Thyroid gland (tissue), 4 donors: ENCODE measurements at regions not wholly inside any gene's neighbourhood (a gene's known extent, or its start where the extent isn't known, plus 50 kb on each side); places are given as distances from the start of the nearest gene placed in this dataset.

Source experiments
- DNase-seq, 2 donors: peaks; one replicate each; pipeline ENCODE4 v3.0.0-alpha.2; 2019
- H3K27ac ChIP-seq, 3 donors: fragments of 200-600 bp; sonication (generic); 1 replicate in 2 of 3; 2 replicates in 1 of 3; pipeline ENCODE4 v1.5.1; 2016 to 2019; ENCODE audit warnings: mild to moderate bottlenecking in 1 of 3, moderate library complexity in 1 of 3
- H3K27me3 ChIP-seq: fragments of 200-600 bp; sonication (generic); one replicate; pipeline ENCODE4 v1.5.1; 2019
- H3K36me3 ChIP-seq, 2 donors: fragments of 200-600 bp; sonication (generic); one replicate each; pipeline ENCODE4 v1.5.1; 2016 to 2019
- H3K4me1 ChIP-seq, 2 donors: fragments of 200-600 bp; sonication (generic); one replicate each; pipeline ENCODE4 v1.5.1; 2017 to 2019
- H3K4me3 ChIP-seq, 3 donors: fragments of 200-600 bp; sonication (generic); replicated peaks in 1 of 3; 1 replicate in 2 of 3; 2 replicates in 1 of 3; pipeline ENCODE4 v1.5.1; 2016; ENCODE audit warnings: mild to moderate bottlenecking in 1 of 3
- H3K9me3 ChIP-seq: fragments of 200-600 bp; sonication (generic); one replicate; pipeline ENCODE4 v1.5.1; 2017
- POLR2A ChIP-seq, 2 donors: fragments of 450-650 bp; IDR thresholded peaks; one replicate each; pipeline ENCODE4 v1.6.1; 2017; ENCODE audit warnings: antibody characterized with exemption in 2 of 2, mild to moderate bottlenecking in 2 of 2, moderate library complexity in 1 of 2
- WGBS, 2 donors: methylation state at CpG; one replicate each; pipeline ENCODE4 v1.1.5; 2017; 5-methylcytosine and 5-hydroxymethylcytosine counted together
- intact Hi-C: fragments of 100-400 bp; cut with DNase I; formaldehyde crosslinking; loops from one replicate; pipeline ENCODE4 v1.15.1; 2023
- TF ChIP-seq, protein P1 (sequence below), 6 experiments: fragments of 200-600 bp in 3 of 6; fragments of 450-650 bp in 3 of 6; sonication (generic) in 3 of 6; IDR thresholded peaks; one replicate each; pipeline ENCODE4 v1.5.1; 2016 to 2019; ENCODE audit warnings: antibody characterized with exemption in 6 of 6, mild to moderate bottlenecking in 2 of 6, inconsistent platforms in 1 of 6, moderate library complexity in 1 of 6

DNA sequence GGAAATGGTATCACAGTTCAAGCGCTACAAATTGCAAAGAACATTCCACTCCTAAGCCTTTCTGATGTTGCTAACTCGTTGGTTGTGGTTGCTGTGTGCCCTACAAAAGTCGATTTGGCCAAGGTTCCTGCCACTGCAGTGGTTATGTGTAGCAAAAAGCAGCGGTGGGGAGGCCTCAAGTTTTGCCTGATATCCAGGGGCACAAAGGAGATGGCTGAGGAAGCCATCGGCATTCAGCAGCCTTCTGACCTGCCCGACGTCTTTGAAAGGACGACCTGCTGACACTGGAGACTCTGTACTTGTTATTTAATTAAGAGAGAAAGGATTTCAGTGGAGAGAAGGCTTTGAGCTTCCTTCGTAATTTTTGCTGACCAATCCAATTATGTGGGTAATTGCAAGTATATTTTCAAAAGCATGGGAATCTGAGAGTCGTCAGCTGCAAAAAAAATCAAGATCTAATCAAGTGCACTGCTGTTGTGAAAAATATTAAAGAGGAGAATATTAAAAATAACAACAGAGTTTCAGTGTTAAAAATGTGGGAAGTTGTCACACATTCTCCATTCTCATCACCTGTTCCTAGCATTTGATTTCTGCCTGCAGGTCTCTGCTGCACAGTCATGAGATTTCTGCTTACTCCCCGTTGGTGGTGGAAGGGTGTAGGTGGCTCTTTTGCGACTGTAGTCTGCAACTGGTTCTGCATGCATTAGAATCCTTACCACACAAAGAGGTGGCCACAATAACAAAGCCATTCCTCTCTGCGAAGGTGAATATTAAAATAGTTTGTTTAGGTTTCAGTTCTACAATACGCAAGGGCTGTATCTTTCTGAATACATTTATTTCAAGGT lies 319.2 kb downstream of the IRX2 start:
- intact Hi-C loops, result no loop called here
- H3K27ac ChIP-seq, result no peak overlapping the region
- no peaks in the 10 kb centered on the region for H3K27me3 ChIP-seq
- no peaks in the 10 kb centered on the region for H3K36me3 ChIP-seq
- H3K4me3 ChIP-seq, result no peak overlapping the region
- no peaks in the 10 kb centered on the region for H3K4me1 ChIP-seq
- no peaks in the 10 kb centered on the region for H3K9me3 ChIP-seq
- 68 to 72% methylated on average over 14 of the region's 14 CpGs for WGBS, 2 donors
- TF ChIP-seq POLR2A (IDR thresholded peaks at IDR 0.05), result no peak
- TF ChIP-seq, protein P1, sequence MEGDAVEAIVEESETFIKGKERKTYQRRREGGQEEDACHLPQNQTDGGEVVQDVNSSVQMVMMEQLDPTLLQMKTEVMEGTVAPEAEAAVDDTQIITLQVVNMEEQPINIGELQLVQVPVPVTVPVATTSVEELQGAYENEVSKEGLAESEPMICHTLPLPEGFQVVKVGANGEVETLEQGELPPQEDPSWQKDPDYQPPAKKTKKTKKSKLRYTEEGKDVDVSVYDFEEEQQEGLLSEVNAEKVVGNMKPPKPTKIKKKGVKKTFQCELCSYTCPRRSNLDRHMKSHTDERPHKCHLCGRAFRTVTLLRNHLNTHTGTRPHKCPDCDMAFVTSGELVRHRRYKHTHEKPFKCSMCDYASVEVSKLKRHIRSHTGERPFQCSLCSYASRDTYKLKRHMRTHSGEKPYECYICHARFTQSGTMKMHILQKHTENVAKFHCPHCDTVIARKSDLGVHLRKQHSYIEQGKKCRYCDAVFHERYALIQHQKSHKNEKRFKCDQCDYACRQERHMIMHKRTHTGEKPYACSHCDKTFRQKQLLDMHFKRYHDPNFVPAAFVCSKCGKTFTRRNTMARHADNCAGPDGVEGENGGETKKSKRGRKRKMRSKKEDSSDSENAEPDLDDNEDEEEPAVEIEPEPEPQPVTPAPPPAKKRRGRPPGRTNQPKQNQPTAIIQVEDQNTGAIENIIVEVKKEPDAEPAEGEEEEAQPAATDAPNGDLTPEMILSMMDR (IDR thresholded peaks at IDR 0.05), result no peak
- no peak for DNase-seq

DNA sequence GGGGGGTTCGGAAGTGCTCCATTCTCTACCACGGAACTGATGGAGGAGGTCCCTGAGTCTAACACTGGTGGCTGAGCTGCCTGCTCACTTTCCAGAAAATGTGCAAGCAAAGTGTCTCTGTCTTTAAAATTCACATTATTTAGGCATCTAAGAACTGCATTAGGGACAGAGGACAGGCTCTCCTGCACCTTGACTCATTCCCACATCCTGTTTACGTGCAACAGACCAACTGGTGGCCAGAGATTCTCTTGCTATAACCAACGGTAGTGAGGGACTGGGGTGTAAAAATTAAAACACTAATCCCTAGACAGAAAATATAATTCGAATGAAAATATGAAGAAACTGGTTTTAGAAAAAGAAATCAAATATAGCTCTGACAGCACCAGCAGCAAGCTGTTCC lies 320.9 kb downstream of the IRX2 start:
- no peak for DNase-seq
- Histone ChIP-seq H3K9me3 (no peaks in the 10 kb centered on the region), H3K4me1 (no peaks in the 10 kb centered on the region), H3K4me3 (no peak overlapping the region), H3K27me3 (no peaks in the 10 kb centered on the region), H3K27ac (no peak overlapping the region), H3K36me3 (no peaks in the 10 kb centered on the region)
- 68 to 84% methylated on average over 5 of the region's 5 CpGs for WGBS, 2 donors
- no peak for TF ChIP-seq POLR2A (IDR thresholded peaks at IDR 0.05)
- TF ChIP-seq, protein P1 (IDR thresholded peaks at IDR 0.05), result no peak
- intact Hi-C loops, result no loop called here

DNA sequence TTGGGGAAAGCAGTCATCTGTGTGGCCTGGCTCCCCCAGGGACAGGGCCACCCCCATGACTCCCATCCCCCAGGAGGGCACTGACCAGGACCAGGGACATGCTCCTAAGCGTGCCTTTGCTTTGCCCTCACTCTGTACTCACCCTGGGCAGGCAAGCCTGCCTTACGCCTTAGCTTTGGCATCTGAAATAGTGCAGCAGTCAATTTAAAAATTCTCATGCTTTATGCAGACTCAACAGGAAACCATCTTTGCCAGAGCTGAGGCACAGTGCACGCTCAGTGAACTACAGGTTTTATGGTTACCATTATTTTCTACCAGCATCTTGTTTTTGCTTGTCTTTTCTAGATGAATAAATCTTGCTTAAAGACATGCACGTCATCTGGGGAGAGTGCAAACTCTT lies 323.5 kb downstream of the IRX2 start:
- Histone ChIP-seq H3K4me1 (no peaks in the 10 kb centered on the region), H3K27ac (no peak overlapping the region), H3K36me3 (no peaks in the 10 kb centered on the region), H3K27me3 (no peaks in the 10 kb centered on the region), H3K4me3 (no peak overlapping the region), H3K9me3 (peaks cover 3% of the 10 kb centered on the region)
- WGBS, 2 donors, result 73 to 81% methylated on average over 4 of the region's 4 CpGs
- intact Hi-C loops, result no loop called here
- no peak for DNase-seq
- no peak for TF ChIP-seq POLR2A (IDR thresholded peaks at IDR 0.05)
- TF ChIP-seq, protein P1 (IDR thresholded peaks at IDR 0.05), result no peak

DNA sequence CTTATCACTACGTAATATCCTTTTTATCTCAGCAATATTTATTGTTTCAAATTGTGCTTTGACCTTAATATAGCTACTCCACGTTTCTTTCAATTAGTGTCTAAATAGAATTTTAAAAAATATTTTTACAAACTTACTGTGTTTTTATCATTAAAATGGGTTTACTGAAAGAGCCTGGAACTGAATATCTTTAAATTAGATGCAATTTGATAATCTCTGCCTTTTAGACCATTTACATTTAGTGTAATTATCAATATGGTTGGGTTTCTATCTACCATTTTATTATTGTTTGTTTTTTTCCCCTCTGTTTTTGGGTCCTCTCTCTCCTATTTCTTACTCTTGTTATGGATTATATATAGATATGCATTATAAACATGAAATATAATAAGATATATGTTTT lies 327.8 kb downstream of the IRX2 start:
- TF ChIP-seq, protein P1 (IDR thresholded peaks at IDR 0.05), result no peak
- TF ChIP-seq POLR2A (IDR thresholded peaks at IDR 0.05), result no peak
- H3K4me1 ChIP-seq, result no peaks in the 10 kb centered on the region
- WGBS, 2 donors, result 80 to 81% methylated on average over 2 of the region's 2 CpGs
- no peak for DNase-seq
- intact Hi-C loops, result no loop called here
- peaks cover 3% of the 10 kb centered on the region for H3K9me3 ChIP-seq
- no peak overlapping the region for H3K4me3 ChIP-seq
- H3K27ac ChIP-seq, result no peak overlapping the region
- no peaks in the 10 kb centered on the region for H3K27me3 ChIP-seq
- H3K36me3 ChIP-seq, result no peaks in the 10 kb centered on the region

DNA sequence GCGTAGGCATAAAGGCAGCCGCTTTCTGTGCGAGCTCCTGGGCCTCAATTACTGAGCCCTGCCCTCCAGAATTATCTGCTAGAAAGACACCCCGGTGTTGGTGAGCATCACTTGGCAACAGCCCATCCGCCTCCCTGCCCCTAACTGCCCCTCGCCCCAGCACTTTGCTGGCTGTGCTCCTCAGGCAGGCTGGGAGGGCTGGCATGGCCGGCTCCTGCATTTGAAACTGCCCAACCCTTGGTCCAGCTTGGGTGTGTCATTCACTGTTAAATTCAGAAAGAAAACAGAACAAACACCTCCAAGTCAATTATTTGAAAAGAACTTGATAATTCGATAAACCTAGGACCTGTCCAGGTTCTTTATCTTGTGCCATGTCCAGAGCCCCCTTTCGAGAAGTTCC lies 334.2 kb downstream of the IRX2 start:
- WGBS, 2 donors, result 88 to 89% methylated on average over 9 of the region's 9 CpGs
- TF ChIP-seq, protein P1 (IDR thresholded peaks at IDR 0.05), result no peak
- TF ChIP-seq POLR2A (IDR thresholded peaks at IDR 0.05), result no peak
- DNase-seq, result no peak
- no peaks in the 10 kb centered on the region for H3K4me1 ChIP-seq
- H3K36me3 ChIP-seq, result no peaks in the 10 kb centered on the region
- no peak overlapping the region for H3K4me3 ChIP-seq
- intact Hi-C loops, result no loop called here
- H3K27ac ChIP-seq, result no peak overlapping the region
- H3K9me3 ChIP-seq, result no peaks in the 10 kb centered on the region
- H3K27me3 ChIP-seq, result no peaks in the 10 kb centered on the region
